GM23338 (cell line): ENCODE measurements at regions not wholly inside any gene's neighbourhood (a gene's known extent, or its start where the extent isn't known, plus 50 kb on each side); places are given as distances from the start of the nearest gene placed in this dataset.

Experiments
- ATAC-seq: fragments of 200-7000 bp; cut with Tn5 transposase; 3 replicates; pipeline ENCODE4 v1.9.1; 2020
- DNase-seq: peaks from one replicate; pipeline ENCODE4 v3.0.0-alpha.2; 2015; ENCODE audit warnings: low spot score
- H2AFZ ChIP-seq: fragments of 200-600 bp; sonication (generic); 2 replicates; pipeline ENCODE4 v1.8.0; 2016; ENCODE audit warnings: antibody characterized with exemption, mild to moderate bottlenecking, moderate library complexity
- H3F3A ChIP-seq: fragments of 200-600 bp; sonication (generic); replicated peaks from 2 replicates; pipeline ENCODE4 v1.8.0; 2017; ENCODE audit warnings: antibody characterized with exemption, mixed run types, low read depth
- H3K27ac ChIP-seq: fragments of 200-600 bp; sonication (generic); 2 replicates; pipeline ENCODE4 v1.6.1; 2016; ENCODE audit warnings: low read depth
- H3K27me3 ChIP-seq: fragments of 200-600 bp; sonication (generic); 2 replicates; pipeline ENCODE4 v1.8.0; 2016; ENCODE audit warnings: mild to moderate bottlenecking, mixed run types, moderate library complexity; ENCODE audit not compliant: insufficient read depth
- H3K36me3 ChIP-seq: fragments of 200-600 bp; sonication (generic); 2 replicates; pipeline ENCODE4 v1.8.0; 2016; ENCODE audit warnings: mild to moderate bottlenecking; ENCODE audit not compliant: insufficient read depth
- H3K4me1 ChIP-seq: fragments of 200-600 bp; sonication (generic); 2 replicates; pipeline ENCODE4 v1.8.0; 2016; ENCODE audit warnings: mild to moderate bottlenecking, moderate library complexity; ENCODE audit not compliant: insufficient read depth
- H3K4me2 ChIP-seq: fragments of 200-600 bp; sonication (generic); 2 replicates; pipeline ENCODE4 v1.7.1; 2017; ENCODE audit warnings: mixed run types
- H3K4me3 ChIP-seq: fragments of 200-600 bp; sonication (generic); 2 replicates; pipeline ENCODE4 v1.6.1; 2016; ENCODE audit warnings: mixed run types
- H3K79me2 ChIP-seq: fragments of 200-600 bp; sonication (generic); replicated peaks from 2 replicates; pipeline ENCODE4 v1.8.0; 2017; ENCODE audit warnings: mild to moderate bottlenecking; ENCODE audit not compliant: insufficient read depth
- H3K9me2 ChIP-seq: fragments of 200-600 bp; sonication (generic); 2 replicates; pipeline ENCODE4 v1.8.0; 2017; ENCODE audit not compliant: insufficient read depth
- H4K20me1 ChIP-seq: fragments of 200-600 bp; sonication (generic); replicated peaks from 2 replicates; pipeline ENCODE4 v1.8.0; 2017; ENCODE audit warnings: mild to moderate bottlenecking; ENCODE audit not compliant: insufficient read depth
- H3K27ac Mint-ChIP-seq: 2 replicates; pipeline ENCODE4 v1.8.0; 2020; ENCODE audit warnings: inconsistent platforms, mild to moderate bottlenecking, moderate library complexity, mixed read lengths
- H3K27me3 Mint-ChIP-seq: 3 replicates; pipeline ENCODE4 v1.8.0; 2022; ENCODE audit warnings: low read depth, mild to moderate bottlenecking, moderate library complexity, mixed read lengths, inconsistent platforms; ENCODE audit not compliant: insufficient read depth, poor library complexity
- H3K36me3 Mint-ChIP-seq: 3 replicates; pipeline ENCODE4 v1.8.0; 2021; ENCODE audit warnings: low read depth, mild to moderate bottlenecking, inconsistent platforms, moderate library complexity, mixed read lengths
- H3K4me1 Mint-ChIP-seq: 3 replicates; pipeline ENCODE4 v1.8.0; 2020; ENCODE audit warnings: mild to moderate bottlenecking, inconsistent platforms, mixed read lengths
- H3K4me3 Mint-ChIP-seq: 3 replicates; pipeline ENCODE4 v1.8.0; 2021; ENCODE audit warnings: moderate library complexity, mild to moderate bottlenecking, inconsistent platforms, mixed read lengths
- H3K9me3 Mint-ChIP-seq: 3 replicates; pipeline ENCODE4 v1.8.0; 2020; ENCODE audit warnings: moderate library complexity, mild to moderate bottlenecking, inconsistent platforms, mixed read lengths
- CREB1 ChIP-seq: fragments of 250-450 bp; sonication (Bioruptor Pico); IDR thresholded peaks from 2 replicates; pipeline ENCODE4 v1.5.0; 2020; ENCODE audit warnings: low read depth, mild to moderate bottlenecking, moderate library complexity
- CTCF ChIP-seq, 2 experiments: fragments of 200-600 bp in 1 of 2; sonication (generic) in 1 of 2; conservative IDR thresholded peaks; 2 replicates each; pipeline versions ENCODE4 v1.5.1 to v1.6.1; 2016 to 2017; ENCODE audit warnings: antibody characterized with exemption in 2 of 2, low read depth in 2 of 2, mild to moderate bottlenecking in 2 of 2, moderate library complexity in 1 of 2
- ETS1 ChIP-seq: IDR thresholded peaks from 2 replicates; pipeline ENCODE4 v1.6.1; 2016; ENCODE audit warnings: antibody characterized with exemption
- EZH2 ChIP-seq: fragments of 200-600 bp; sonication (generic); IDR thresholded peaks from one replicate; pipeline ENCODE4 v1.8.0; 2017; ENCODE audit warnings: antibody characterized with exemption, mild to moderate bottlenecking, low read depth; ENCODE audit not compliant: unreplicated experiment
- EZH2phosphoT487 ChIP-seq: fragments of 200-600 bp; sonication (generic); IDR thresholded peaks from one replicate; pipeline ENCODE4 v1.8.1; 2018; ENCODE audit warnings: antibody characterized with exemption; ENCODE audit not compliant: unreplicated experiment
- JUNB ChIP-seq: IDR thresholded peaks from one replicate; pipeline ENCODE4 v1.6.1; 2016; ENCODE audit warnings: antibody characterized with exemption; ENCODE audit not compliant: unreplicated experiment
- NANOG ChIP-seq: IDR thresholded peaks from 2 replicates; pipeline ENCODE4 v1.6.1; 2016; ENCODE audit warnings: antibody characterized with exemption, borderline replicate concordance
- POLR2AphosphoS5 ChIP-seq: IDR thresholded peaks from 2 replicates; pipeline ENCODE4 v1.6.1; 2016; ENCODE audit warnings: antibody characterized with exemption, low read depth
- REST ChIP-seq: IDR thresholded peaks from one replicate; pipeline ENCODE4 v1.6.1; 2018; ENCODE audit warnings: antibody characterized with exemption; ENCODE audit not compliant: unreplicated experiment
- STAT1 ChIP-seq: IDR thresholded peaks from one replicate; pipeline ENCODE4 v1.6.1; 2016; ENCODE audit warnings: antibody characterized with exemption; ENCODE audit not compliant: unreplicated experiment
- ZNF114 ChIP-seq: fragments of 250-450 bp; sonication (Bioruptor Pico); IDR thresholded peaks from 2 replicates; pipeline ENCODE4 v1.5.0; 2020; ENCODE audit warnings: mild to moderate bottlenecking, moderate library complexity
- ZNF331 ChIP-seq: fragments of 250-450 bp; sonication (Bioruptor Pico); IDR thresholded peaks from 2 replicates; pipeline ENCODE4 v1.5.0; 2020; ENCODE audit warnings: low read depth, mild to moderate bottlenecking, moderate library complexity
- ZNF462 ChIP-seq: fragments of 250-450 bp; sonication (Bioruptor Pico); IDR thresholded peaks from 2 replicates; pipeline ENCODE4 v1.5.0; 2020; ENCODE audit warnings: mild to moderate bottlenecking, moderate library complexity

GRCh38 chrX:124791492-124792095 lies 445.2 kb downstream of the SH2D1A start:
- H3K4me3 ChIP-seq, result no peak overlapping the region
- TF ChIP-seq JUNB, result no peak
- TF ChIP-seq STAT1, result no peak
- no peak for TF ChIP-seq ETS1
- no peak for TF ChIP-seq NANOG
- no peak for TF ChIP-seq CTCF (conservative IDR thresholded peaks at IDR 0.05; ENCODE audit: low read depth in 2 of 2)
- TF ChIP-seq ZNF462 (CRISPR knock-in tag), result no peak
- no peak for TF ChIP-seq EZH2
- no peak for TF ChIP-seq REST
- no peak for TF ChIP-seq EZH2phosphoT487
- no peak for TF ChIP-seq CREB1 (CRISPR knock-in tag)
- TF ChIP-seq ZNF331, result no peak
- no peak for TF ChIP-seq ZNF114 (CRISPR knock-in tag)
- no peak for TF ChIP-seq POLR2AphosphoS5
- H3K27ac Mint-ChIP-seq, result no peak overlapping the region
- no peak overlapping the region for H3K27ac ChIP-seq
- ATAC-seq (no peak), DNase-seq (no peak)
- no peak overlapping the region for H3K4me2 ChIP-seq
- peaks cover 7% of the 10 kb centered on the region; the same call in 2 of the 3 replicates for H3K36me3 Mint-ChIP-seq
- no peaks in the 10 kb centered on the region for H3K27me3 Mint-ChIP-seq
- no peaks in the 10 kb centered on the region for H3K4me1 Mint-ChIP-seq
- H3K36me3 ChIP-seq, result no peaks in the 10 kb centered on the region
- H3K4me1 ChIP-seq, result no peaks in the 10 kb centered on the region
- peaks cover 10% of the 10 kb centered on the region; the same call in 2 of the 3 replicates for H3K9me3 Mint-ChIP-seq
- H2AFZ ChIP-seq, result no peak overlapping the region
- H3K9me2 ChIP-seq, result no peaks in the 10 kb centered on the region
- no peaks in the 10 kb centered on the region for H3K27me3 ChIP-seq
- no peaks in the 10 kb centered on the region for H3K79me2 ChIP-seq
- H3F3A ChIP-seq, result no peaks in the 10 kb centered on the region
- H3K4me3 Mint-ChIP-seq, result no peak overlapping the region
- no peaks in the 10 kb centered on the region for H4K20me1 ChIP-seq
